ENCODE measurements at regions not wholly inside any gene's neighbourhood (a gene's known extent, or its start where the extent isn't known, plus 50 kb on each side); places are given as distances from the start of the nearest gene placed in this dataset.

- DNase-seq: no peak
These were observed 227.4 kb upstream of the CFAP20DC start for GRCh38 chr3:59277201-59277600.

- DNase-seq: no peak
These were observed 224.2 kb upstream of the CFAP20DC start for GRCh38 chr3:59273976-59274375.

DNA sequence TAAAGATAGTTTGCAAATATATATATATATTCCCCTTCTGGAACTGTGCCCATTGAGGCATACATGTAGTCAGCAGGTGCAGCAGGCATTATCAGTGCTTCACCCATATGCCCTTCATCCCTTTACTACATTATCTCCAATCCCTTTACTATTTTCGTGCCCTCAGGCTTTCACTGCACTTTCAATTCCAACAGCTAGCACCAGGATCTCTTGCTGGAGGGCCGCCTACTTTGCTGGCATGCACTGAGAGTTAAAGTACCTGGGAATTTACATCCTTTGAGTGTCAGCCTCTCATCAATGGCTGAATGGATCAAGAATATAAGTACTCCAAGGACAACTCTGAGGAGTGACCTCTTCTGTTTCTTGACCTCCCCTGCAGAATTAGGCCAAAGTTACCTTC lies 222.1 kb upstream of the CFAP20DC start:
- DNase-seq: no peak

DNA sequence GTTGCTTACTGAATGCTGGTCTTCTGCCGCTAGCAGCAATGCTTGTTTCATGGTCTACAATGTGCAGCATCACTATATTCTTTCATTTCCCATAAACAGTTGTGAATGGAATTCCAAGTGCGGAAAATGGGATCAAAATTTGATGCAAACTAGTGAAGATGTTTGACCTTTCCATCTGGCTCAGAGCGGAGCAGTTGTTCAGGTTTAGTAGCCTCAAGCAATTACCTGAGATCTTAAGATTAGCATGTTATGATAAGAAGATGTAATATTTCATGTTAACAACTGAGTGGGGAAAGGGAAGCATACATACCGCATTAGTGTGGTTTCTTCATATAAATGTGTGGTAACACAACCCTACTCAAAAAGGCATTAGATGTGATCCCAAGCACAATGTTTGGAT lies 221.1 kb upstream of the CFAP20DC start:
- DNase-seq: no peak

GRCh38 chr3:59270209-59270608 lies 220.4 kb upstream of the CFAP20DC start:
- DNase-seq: no peak

DNA sequence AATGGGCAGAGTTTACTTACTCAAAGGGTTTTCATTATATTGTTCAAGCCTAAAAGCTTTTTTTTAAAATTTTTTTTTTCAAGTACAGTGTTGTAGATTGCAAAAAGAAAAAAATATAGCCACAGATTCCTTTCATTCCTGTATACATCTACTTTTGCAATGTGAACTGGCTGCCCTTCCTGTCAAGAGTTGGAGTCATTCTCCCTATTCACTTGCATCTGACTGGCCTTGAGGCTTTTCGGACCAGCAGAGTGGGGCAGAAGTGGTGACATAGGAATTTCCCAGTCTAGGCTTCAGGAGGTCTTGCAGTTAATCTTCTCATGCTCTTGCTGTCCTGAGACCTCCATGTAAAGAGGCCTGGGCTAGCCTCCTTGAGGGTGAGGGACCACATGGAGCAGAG lies 218.3 kb upstream of the CFAP20DC start:
- no peak for DNase-seq

GRCh38 chr3:59267021-59267420 lies 217.2 kb upstream of the CFAP20DC start:
- no peak for DNase-seq

GRCh38 chr3:59266551-59266950 lies 216.7 kb upstream of the CFAP20DC start:
- no peak for DNase-seq

- no peak for DNase-seq
These were observed 215.7 kb upstream of the CFAP20DC start for GRCh38 chr3:59265566-59265965.

- no peak for DNase-seq
These were observed 214.5 kb upstream of the CFAP20DC start for GRCh38 chr3:59264366-59264765.

GRCh38 chr3:59263152-59263551 lies 213.3 kb upstream of the CFAP20DC start:
- no peak for DNase-seq

DNA sequence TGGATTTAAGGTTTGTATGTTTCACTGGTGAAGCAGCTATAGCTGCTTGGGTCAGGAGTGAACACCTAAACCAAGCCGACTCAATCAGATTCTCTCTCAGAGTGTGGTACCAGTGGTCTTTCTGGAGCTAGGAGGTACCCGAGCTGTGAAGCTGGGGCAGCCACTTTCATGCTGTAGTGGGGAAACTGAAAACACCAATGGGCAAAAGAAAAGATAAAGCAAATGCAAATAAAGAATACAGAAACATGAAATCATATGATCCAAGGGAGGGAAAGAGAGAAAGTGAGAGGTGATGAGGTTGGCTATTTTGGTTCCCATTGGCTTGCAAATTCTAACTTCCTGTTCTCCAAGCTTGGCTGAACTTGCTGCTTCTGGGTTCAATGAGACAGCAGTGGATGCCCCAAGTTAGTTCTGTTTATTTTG lies 212.3 kb upstream of the CFAP20DC start:
- DNase-seq: no peak

- DNase-seq: no peak
These were observed 211.2 kb upstream of the CFAP20DC start for GRCh38 chr3:59261009-59261408.

GRCh38 chr3:59258550-59259260 lies 208.9 kb upstream of the CFAP20DC start:
- no peak for DNase-seq

DNA sequence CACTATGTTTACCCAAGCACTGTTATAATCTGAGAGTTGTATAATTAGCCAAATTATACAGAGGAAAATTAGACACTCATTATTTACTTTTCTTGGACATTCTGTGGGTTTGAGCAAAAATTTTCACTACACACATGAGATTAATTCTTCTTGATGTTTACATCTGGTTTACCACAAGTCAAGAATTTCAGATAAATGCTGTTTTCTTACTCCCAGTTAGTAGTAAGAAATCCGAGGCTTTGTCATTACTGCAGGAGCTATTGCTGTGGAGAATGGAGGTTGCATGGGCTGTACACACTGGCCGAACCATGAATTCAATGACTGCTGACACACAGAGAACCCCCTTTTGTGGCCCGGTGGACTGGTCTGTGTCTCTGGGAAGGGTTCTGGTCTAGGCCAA lies 207.7 kb upstream of the CFAP20DC start:
- DNase-seq: no peak

GRCh38 chr3:59256230-59256629 lies 206.4 kb upstream of the CFAP20DC start:
- DNase-seq: no peak

DNA sequence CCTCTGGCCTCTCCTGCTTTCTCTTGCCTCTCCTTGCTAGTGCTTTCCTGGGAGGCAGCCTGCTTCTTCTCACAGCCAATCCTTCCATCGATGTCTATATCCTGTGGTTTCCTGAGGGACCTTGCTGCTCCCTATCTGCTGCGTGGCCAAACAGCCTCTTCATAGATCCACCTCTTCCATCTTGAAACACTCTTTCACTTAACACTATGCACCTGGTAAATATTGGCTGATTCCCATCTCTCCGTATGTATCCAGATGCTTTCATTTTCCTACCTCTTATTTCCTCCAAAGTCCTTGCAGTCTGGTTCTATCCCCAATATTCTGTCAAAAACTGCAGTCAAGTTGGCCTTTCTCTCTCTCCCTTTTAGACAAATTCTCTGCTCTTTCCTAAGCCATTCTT lies 205.2 kb upstream of the CFAP20DC start:
- DNase-seq: no peak

GRCh38 chr3:59254433-59254832 lies 204.6 kb upstream of the CFAP20DC start:
- no peak for DNase-seq

GRCh38 chr3:59253523-59253922 lies 203.7 kb upstream of the CFAP20DC start:
- no peak for DNase-seq

GRCh38 chr3:59251869-59252268 lies 202.0 kb upstream of the CFAP20DC start:
- DNase-seq: no peak

DNA sequence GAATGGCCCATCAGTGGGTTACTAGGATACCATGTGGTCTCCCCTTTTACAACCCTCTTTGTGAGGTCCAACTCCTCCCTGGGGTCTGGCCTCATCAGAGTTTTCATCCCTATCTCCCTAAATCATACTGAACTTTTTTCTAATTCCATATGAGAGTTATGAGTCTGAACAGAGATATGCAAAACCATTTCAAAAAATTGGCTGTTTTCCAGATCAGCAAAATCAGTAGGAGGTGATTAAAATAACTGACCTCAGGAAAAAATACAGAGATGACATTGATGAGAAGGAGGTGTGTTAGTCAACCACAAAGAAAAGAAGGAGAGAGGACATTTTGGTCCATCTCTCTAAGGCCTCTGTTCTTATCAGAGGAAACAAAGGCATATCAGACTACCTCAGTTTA lies 200.8 kb upstream of the CFAP20DC start:
- no peak for DNase-seq

DNA sequence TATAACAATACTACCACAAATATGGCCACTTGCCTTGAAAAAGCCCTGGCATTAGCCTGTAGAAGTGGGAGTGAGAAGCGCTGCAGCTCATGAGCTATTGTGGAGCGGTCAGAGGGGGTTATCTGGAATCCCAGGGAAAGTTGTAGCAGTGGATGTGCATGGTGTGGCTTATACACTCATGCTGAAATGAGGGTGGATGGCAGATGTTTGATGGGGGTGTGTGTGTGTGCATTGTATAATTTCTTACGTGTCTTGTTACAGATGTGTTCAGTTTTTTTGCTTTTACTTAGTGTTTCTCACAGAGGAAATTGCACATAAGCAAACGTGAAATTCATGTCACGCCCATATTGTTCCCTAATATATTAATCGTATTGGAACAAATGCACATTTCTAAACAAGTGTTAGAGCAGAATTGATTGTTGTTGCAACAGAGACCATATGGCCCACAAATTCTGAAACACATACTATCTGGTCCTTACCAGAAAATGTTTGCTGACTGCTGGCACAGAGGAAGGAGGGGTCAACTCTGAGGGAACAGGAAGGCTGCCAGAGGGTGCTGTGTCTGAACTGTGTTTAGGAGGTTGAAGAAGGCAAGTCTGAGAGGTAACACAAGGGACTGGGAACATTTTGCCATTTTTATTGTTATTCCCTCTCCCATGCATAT lies 200.0 kb upstream of the CFAP20DC start:
- no peak for DNase-seq

DNA sequence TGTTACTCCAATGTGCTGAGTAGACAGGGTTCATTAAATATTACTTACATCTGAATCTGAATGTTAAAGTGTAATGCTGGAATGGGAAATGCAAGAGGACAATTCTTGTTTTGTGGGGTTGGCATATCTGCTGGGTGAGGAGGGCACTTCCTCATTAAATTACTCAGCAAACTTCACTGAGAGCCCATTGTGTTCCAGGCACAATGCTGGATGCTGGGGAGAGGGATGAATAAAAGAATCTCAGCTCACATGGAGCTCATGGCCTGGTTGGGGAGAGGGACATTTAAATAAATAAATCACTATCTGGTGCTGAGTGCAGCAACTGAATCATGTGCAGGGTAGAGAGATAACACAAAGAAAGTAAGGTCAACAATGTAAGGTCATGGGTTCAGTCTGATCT lies 199.2 kb upstream of the CFAP20DC start:
- DNase-seq: no peak

DNA sequence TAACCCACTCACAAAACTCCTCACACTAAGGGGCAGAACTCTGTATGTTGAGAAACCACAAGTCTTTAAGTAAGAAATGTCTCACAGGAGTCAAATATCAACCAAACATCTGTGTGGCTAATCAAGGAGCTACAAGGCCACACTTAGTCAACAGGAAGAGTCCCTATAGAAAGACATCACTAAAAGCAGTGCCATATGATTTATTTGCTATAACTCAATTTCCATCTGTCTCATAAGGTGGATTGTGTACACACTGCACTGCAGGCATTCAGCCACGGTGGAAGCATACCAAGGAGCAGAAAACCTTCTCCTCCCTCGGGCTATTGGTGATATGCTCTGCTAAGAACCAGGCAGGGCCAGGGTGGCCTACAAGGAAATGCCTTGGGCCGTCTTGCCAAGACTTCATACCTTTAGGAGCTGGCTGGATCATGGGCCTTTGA lies 197.6 kb upstream of the CFAP20DC start:
- no peak for DNase-seq
